ENCODE measurements at regions not wholly inside any gene's neighbourhood (a gene's known extent, or its start where the extent isn't known, plus 50 kb on each side); places are given as distances from the start of the nearest gene placed in this dataset.

DNA sequence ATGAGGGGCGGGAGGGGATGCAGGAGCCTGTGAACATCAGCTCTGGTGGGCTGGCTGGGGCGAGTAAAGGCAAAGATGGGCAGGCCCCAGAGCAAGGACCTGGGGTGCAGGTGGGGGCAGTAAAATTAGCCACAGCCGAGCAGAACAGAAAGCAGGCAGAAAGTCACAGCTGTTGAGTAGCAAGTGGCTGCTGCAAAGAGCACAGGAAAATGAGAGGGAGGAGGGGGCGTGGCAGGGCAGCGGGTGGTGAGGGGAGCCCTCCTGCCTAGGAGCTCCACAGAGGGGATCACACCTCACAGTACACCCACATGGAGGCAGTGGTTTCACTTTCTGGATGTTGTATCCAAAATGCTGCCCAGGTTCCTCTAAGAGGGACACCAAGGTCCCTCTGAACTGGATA, 79.6 kb downstream of the LBH start:
- TF ChIP-seq, protein P1, sequence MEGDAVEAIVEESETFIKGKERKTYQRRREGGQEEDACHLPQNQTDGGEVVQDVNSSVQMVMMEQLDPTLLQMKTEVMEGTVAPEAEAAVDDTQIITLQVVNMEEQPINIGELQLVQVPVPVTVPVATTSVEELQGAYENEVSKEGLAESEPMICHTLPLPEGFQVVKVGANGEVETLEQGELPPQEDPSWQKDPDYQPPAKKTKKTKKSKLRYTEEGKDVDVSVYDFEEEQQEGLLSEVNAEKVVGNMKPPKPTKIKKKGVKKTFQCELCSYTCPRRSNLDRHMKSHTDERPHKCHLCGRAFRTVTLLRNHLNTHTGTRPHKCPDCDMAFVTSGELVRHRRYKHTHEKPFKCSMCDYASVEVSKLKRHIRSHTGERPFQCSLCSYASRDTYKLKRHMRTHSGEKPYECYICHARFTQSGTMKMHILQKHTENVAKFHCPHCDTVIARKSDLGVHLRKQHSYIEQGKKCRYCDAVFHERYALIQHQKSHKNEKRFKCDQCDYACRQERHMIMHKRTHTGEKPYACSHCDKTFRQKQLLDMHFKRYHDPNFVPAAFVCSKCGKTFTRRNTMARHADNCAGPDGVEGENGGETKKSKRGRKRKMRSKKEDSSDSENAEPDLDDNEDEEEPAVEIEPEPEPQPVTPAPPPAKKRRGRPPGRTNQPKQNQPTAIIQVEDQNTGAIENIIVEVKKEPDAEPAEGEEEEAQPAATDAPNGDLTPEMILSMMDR (IDR thresholded peaks at IDR 0.05), result no peak
- no peak for TF ChIP-seq EZH2phosphoT487 (IDR thresholded peaks at IDR 0.05)
